ENCODE measurements at regions not wholly inside any gene's neighbourhood (a gene's known extent, or its start where the extent isn't known, plus 50 kb on each side); places are given as distances from the start of the nearest gene placed in this dataset.

- TF ChIP-seq POLR2A (IDR thresholded peaks at IDR 0.05), result no peak
- no peak for TF ChIP-seq CTCF (IDR thresholded peaks at IDR 0.05)
- TF ChIP-seq POLR2AphosphoS5 (IDR thresholded peaks at IDR 0.05), result no peak
These were observed 104.0 kb upstream of the ZFP64 start for GRCh38 chr20:52295556-52295955.
